Jurkat, Clone E6-1 (cell line): ENCODE measurements at regions not wholly inside any gene's neighbourhood (a gene's known extent, or its start where the extent isn't known, plus 50 kb on each side); places are given as distances from the start of the nearest gene placed in this dataset.

ENCODE experiments used
- DNase-seq: peaks from one replicate; pipeline ENCODE4 v3.0.0-alpha.2; 2011; ENCODE audit warnings: low read depth, low spot score
- H3K4me3 ChIP-seq: 2 replicates; pipeline ENCODE4 v1.5.1; 2011; ENCODE audit warnings: mild to moderate bottlenecking, low read length, control low read depth, moderate library complexity

DNA sequence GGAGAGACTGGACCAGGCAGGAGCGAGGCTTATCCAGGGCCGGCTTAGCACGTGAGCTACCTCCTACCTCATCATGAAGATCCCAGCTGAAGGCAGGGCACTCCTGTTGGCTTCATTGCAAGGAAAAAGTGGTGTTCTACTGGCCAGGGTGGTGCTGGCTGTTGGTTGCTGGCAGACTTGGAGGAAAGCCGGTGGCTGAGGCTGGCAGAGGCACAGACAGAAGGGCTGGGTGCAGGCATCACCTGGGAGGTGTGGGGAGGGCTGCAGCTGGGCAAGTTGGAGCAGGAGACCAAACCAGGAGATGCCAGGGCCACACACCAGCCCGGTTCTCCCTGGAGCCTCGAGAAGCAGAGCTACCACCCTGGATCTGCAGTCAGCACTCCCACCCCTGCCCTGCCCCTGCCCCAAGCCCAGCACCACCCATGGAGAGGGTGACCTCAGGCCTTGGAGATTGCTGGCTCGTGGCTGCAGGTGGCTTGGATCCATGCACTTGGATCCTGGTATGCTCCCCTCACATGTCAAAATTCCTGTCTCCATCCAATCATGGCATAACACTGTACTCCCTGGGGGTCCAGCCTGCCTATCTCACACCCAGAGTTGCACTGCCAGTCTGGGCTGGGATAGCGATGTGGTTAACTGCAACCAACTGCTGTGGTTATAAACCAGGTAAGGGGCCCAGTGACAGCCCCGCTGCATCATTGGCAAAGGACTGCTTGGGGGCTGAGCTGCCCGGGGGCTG is 49.7 kb downstream of the GLI2 start:
- no peak for DNase-seq
- no peak overlapping the region for H3K4me3 ChIP-seq

DNA sequence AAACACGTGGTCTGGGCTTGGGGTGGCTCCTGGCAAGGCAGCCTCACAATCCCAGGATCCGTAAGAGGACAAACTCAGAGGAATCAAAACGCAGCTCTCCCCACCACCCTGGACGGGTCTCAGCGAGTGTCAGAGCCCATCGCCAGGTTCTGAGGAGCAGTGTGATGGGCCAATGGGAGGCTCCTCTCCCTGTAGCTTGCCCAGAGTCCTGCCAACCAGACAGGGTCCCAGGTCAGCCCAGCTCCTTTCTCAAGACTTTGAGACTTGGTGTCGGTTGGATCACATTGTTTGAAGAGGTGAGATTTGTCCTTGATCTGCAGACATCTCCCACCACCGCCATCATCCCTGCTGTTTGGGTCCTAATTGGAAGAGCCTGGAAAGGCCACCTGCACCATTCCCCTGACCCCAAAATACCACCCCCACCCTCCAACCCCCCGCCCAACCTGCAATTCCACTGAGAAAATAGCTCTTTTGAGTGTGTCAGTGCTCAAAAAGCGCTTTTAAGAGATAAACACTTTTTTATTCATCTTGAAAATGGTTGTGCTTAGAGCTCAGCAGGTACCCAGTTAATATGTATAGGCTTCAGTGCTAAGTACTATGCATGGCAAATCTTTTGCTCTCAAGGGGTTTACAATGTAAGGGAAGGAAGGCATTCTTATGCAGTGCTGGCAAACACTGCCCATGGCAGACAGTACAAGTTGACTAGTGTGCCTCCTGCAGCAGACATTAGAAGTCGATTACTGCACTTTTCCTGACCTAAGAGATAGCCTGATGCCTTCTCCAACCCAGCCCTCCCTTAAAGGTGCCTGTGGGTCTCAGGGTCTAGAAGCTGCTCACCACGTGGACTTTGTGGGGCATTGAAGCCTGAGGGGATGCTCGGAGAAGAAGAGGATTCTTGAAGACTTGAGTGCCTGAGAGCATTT is 50.6 kb downstream of the GLI2 start:
- H3K4me3 ChIP-seq: no peak overlapping the region
- DNase-seq: no peak

DNA sequence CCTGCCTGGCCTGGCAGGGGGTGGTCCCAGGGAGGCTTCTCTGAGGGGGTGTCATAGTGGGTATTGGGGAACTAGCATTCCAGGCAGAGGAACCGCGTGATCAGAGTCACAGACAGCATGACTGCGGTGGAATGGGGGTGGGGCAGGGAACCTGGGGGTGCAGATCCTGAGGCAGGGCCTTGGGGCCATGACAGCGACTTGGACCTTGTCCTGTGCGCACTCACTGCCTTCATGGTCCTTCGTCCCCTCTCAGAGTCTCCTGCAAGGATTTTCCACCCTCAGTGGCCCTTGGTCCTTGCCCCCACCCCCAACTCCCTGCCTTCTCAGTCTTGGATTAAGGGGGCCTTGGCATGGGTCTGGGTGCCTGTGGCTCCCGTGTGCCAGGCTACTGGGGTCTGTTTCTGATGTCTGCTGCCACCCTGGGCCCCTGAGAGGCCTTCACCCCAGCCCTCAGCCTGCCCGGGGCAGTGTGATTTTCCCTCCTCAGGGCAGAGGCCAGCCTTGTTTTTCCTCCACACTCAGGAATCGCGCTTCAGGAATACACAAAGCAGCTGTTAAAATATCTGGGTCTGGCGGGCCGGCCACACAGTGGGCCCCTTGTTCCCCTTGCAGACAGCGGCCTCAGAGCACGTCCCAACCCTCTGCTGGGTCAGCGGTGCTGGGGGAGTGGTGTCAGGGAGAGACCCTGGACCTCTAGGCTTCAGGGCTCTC is 51.6 kb downstream of the GLI2 start:
- no peak overlapping the region for H3K4me3 ChIP-seq
- DNase-seq: no peak

DNA sequence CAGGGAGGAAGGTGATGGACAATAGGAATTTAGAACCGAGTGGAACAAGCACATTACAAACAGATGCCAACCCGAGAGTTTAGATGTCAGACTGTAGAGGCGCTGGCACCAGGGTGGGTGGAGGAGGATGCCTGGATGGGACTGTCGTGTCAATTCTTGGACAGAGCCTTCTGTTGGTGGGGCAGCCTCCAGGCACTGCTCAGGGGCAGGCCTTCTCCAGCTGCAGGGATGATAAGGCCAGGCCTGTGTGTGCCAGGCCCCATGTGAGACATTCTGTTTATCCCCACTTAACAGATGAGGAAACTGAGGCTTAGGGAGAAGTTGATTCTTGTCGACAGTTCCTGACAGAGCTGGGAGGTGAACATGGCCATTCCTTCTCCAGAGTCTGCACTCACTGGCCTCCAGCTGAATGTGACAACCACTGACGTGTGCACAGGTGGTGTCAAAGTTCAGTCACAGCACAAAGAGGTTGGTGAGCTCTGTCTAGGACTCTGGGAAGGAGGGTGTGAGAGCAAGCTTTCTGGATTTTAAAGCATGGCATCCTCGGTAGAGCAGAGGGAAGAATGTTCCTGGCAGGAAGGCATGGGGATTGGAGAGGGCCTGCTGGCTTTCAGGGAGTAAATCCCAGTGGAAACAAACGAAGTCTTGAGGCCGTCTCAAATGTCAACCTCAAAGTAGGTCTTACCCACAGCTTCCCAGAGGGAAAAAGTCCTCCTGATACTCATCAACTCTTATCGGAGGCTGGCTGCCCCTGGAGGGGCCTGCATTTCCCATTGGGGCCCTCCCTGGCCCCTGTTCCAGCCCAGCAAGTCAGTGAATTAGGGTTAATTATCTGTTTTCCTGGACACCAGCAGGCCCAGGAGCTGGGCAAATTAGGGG is 52.4 kb downstream of the GLI2 start:
- H3K4me3 ChIP-seq: no peak overlapping the region
- no peak for DNase-seq

DNA sequence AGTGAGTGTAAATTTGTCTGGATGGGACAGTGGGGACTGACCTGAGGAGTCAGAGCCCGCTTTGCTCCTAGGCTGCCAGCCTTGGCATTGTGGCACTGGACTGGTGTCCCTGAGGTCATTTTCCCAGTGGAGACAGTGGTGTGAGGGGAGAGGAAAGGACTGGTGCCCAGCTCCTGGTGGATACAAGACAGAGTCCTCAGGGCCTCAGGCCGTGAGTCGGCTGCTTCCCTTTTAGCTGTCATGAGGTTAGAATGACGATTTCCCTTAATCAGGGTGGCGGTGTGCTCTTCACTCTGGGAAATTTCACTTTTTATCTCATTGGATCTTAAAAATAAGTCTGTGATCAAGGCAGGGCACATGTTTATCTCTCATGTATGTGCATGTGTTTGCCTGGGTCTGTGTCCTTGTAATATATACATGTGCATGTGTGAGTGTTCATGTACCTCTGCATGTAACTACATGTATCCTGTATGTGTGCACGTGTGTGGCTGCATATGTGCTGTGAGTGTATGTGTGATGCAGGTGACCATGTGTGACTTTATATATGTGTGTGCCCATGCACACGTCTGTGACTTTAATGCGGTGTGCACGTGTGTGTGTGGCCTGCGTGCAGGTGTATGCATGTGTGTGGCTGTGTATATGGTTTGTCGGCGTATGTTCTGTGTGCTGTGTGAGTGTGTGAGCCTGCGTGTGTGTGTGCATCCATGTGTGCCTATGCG is 55.7 kb downstream of the GLI2 start:
- DNase-seq: no peak
- no peak overlapping the region for H3K4me3 ChIP-seq

DNA sequence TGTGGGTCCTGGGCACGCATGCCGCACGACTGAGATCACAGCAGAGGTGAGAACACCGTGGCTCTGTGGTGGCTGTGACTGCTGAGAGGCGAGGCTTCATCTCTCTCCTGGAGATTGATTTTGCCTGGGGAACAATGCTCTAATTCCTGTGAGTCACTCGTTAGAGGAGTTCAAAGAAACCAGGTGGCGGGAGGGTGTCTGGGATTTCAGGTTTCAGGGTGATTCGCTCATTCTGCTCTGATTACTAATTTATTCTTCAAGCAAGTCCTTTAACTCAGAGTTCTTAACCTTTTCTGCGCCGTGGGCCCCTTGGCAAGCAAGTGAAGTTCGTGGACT is 56.3 kb downstream of the GLI2 start:
- no peak overlapping the region for H3K4me3 ChIP-seq
- DNase-seq: no peak

DNA sequence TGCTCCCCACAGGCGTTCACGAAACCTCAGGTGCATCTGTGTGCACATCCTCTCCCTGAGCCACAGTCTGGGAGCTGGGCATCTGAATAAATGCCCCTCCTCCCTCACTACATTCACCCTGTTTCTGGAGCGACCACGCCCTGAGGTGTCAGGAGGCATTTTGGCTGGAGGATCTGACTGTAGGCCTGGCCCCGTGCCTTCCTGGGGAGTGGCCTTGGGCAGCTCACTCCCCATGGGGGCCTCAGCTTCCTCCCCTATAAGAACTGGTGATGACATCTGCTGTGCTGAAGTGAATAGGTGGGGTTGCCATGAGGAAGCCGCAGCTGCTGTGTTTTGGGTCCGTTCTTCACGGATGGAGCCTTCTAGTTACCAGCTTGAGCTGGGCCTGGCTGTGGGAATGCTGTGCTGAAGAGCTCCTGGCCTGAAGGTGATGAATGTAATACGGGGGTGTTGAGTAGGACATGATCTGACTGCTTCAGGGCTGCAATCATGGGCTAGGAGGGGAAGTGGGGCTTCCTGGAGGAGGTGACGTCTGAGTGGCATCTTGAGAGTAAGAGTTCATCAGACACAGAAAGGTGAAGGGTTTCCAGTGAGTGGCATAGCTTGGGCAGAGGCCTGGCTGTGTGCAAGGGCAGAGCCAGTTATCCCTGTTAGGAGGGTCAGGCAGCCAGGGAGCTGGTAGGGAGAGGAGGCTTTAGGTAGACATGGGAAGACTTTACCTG is 58.2 kb downstream of the GLI2 start:
- H3K4me3 ChIP-seq: no peak overlapping the region
- DNase-seq: no peak

DNA sequence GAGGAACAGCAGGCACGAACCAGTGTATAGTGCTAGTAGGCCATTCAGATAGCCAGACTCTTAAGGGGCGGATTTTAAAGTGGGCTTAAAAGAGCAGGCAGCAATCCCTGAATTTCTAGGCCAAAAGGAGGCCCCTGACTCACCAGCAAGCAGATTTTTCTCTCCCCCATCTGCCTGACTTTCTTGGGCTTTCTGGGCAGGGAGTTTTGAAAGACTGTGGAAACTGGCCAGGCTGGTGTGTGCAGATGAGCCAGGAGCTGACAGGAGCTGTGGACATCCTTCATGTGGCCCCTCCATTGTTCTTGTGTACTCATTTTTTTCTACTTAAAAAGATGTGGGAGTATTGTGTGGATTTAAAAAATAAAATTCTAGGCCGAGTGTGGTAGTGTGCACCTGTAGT is 59.0 kb downstream of the GLI2 start:
- no peak overlapping the region for H3K4me3 ChIP-seq
- DNase-seq: no peak

DNA sequence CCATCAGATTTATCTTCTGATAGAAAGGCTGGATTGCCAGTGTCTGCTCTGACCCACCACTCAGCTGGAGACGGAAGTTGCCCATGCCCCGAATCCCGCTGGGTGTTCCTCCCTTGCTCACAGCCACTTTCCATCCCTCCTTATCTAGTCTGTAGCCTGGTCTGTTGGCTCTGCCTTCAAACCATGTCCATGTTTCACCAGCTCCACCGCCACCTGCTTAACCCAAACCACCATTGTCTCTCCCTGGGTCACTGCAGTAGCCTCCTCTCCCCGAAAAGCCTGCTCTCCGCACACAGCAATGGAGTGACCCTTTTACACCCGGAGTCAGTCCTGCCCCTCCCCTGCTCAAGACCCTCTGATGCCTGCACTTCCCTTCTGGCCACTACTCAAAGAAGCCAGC is 60.4 kb downstream of the GLI2 start:
- no peak overlapping the region for H3K4me3 ChIP-seq
- no peak for DNase-seq

DNA sequence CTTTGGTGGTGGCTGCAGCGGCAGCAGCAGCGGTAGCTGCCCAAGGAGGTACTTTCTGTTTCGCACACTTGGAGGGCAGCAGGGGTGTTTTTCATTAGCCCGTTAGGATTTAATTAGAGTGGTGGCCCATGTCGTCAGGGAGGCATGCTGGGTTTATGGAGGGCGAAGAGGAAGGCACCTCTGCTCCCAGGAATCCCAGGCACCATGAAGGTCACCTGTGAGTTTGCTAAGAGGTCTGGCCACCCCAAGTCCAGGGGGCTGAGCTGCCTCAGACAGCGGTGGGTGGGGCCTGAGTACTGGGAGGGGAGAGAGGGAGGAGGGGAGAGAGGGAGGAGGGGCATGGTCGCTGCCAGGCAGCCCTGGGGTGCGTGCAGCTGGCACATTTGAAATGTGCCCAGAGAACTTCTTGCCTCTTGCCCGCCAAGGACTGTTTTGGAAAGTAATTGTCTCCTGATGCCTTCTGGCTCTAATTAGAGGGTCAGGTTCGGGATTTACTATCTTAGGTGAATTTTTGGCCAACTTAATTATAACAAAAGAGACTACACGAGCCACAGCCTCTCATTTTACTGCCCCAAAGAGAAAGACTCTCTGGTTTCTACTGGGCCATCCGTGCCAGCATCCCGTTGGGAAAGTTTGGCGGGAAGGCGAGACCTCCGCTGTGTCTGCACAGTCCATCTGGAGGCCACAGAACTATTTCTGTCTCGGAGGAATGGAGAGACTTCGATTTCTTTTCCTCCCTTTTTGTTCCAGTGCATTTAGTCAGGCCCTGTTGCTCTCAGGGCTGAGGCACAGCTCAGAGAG is 62.0 kb downstream of the GLI2 start:
- DNase-seq: no peak

DNA sequence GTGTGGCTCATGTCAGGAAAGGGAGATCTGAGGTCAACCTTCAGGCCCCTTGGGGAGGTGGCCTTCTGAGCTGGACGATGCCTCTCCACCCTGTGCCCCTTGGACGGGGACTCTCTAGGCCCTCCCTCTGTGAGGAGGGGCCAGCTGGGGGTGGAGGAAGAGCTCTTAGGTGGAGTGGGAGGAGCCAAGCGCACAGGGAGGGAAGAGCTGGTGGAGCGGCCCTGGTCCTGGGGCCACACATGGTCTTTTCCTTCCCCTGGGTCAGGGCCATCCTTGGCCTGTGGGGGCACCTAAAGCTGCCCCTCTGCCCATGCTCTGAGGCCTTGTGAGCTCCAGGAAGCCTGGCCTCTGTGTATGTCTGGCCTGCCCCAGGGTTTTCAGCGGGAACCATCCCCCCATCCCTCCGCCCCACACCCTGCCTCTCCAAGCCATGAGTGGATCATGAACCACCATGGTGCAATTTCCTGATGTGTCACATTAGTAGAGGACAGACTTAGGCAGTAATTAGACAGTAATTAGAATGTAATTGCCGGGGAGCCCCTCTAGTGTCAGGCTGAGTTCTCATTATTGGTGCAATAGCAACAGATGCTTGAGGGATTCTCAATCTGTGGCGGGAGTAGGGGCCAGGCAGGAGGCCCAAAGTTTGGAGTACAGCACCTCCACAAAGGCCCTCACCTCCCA is 63.0 kb downstream of the GLI2 start:
- DNase-seq: no peak

More for the DNA sequence above, 62.0 kb downstream of the GLI2 start:
- H3K4me3 ChIP-seq: no peak overlapping the region

DNA sequence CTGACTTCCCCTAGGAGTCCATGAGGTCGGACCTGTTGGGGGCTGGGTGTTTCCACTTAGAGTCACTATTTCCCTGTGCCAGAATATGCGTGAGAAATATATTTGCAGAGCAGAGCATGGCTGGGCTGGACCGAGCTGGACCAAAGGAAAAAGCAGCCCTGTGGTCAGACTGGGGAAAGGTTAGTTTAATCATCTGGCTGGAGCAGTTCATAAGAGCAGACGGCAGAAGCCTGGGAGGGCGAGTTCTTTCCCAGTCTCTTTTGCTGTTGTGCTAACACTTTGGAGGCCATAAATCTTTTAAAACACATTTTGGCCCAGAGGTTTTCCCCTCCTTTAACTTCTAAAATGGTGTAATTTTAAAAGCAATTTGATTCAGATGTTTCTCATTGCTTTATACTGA is 66.5 kb downstream of the GLI2 start:
- DNase-seq: no peak

More for the DNA sequence above, 63.0 kb downstream of the GLI2 start:
- no peak overlapping the region for H3K4me3 ChIP-seq

DNA sequence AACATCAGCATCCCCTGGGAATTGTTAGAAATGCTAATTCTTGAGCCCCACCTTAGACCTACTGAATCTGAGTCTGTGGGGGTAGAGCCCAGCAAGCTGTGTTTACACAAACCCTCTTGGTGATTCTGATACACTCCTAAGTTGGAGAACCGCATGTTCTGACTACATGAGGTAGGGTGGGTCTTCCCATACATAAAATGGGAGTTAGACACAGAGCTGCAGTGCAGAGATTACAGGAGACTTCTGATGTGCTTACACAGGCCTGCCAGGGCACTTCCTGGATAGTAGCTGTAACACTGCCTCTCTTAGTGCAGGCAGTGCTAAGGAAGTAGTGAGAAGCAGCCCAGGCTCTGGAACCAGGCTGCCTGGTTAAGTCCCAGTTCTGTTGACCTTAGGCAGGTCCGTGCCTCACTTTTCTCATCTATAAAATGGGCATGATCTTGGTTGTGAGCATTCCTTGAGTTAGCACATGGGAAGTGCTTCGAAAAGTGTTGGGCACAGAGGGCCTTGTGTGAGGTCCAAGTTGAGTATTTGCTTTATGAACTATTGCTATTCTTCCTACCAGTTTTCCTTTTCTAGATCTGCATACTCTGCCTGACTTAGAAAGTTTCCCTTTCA is 67.3 kb downstream of the GLI2 start:
- no peak overlapping the region for H3K4me3 ChIP-seq
- peak; percentile 6 for DNase-seq

More for the DNA sequence above, 66.5 kb downstream of the GLI2 start:
- H3K4me3 ChIP-seq: no peak overlapping the region

DNA sequence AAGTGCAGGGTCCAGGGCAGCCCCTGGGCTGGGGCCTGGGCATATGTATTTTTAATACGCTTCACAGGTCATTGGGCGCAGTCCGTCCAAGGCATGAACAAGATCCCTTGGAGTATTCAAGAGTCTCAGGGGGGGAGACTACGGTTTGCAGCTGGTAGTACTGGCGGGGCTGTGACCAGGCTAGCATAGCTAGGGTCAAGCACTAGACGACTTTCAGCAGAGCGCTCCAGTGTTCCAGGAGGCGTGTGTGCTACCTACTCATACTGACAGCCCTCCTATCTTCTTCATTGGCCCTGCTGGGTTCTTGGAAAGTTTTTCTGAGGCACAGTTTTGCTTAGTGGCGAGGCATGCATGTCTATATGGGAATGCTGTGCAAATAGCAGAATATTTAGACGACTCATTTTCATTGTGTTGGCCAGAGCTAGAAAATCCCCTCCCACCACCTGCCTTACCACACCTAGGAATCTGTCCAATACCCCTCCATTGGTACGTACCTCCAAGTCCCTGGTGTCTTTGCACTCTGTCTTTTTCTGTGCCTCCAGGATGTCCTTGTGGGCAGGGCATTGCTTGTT is 68.2 kb downstream of the GLI2 start:
- H3K4me3 ChIP-seq: no peak overlapping the region
- no peak for DNase-seq

DNA sequence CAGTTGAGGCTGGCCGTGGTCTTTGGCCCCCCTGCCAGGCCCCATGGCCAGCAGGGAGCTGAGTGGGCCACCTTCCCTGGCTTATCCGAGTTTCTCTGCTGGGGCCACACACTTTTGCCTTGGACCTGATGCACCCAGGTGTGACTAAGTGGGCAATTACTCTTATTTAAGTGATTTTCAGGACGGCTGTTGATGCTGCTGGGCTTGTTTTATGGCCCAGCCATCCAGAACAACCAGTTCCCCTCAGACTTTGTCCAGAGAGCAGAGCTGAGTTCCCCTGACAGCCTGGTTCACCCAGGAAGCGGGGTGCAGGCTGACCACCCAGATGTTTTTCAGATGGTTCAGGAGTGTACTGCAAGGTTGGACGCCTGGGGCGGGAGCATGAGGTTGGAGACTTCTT is 68.8 kb downstream of the GLI2 start:
- no peak overlapping the region for H3K4me3 ChIP-seq
- no peak for DNase-seq

DNA sequence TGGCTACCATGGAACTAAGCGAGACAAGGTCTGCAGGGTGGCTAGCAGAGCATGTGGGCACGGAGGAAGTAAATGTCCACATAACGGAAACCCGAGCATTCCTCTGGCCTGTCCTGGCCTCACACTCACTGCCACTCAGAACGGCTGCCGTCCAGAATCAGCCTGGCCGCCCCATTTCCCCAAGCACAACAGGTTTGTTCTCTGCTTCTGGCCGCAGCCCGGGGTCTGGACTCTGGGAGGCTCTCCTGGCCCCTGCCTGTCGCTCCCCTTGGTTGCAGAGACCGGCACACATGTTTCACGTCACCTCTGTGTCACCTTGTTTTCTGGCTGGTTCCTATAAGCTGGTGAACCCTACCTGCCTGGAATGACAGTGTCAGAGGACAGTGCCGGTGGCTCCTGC is 69.3 kb downstream of the GLI2 start:
- no peak for DNase-seq
- H3K4me3 ChIP-seq: no peak overlapping the region
